Cardiac fibroblast (primary cell): ENCODE measurements at regions not wholly inside any gene's neighbourhood (a gene's known extent, or its start where the extent isn't known, plus 50 kb on each side); places are given as distances from the start of the nearest gene placed in this dataset.
A peak's percentile ranks its signal among the peaks of the same experiment; 100 is the strongest.

ENCODE experiments used
- DNase-seq, 2 donors: peaks; one replicate each; pipeline versions ENCODE4 v3.0.0 to v3.0.0-alpha.2; 2010; ENCODE audit warnings: low read depth in 2 of 2
- H3K4me3 ChIP-seq, 2 donors: replicated peaks in 1 of 2; 1 replicate in 1 of 2; 2 replicates in 1 of 2; pipeline ENCODE4 v1.5.1; 2011; ENCODE audit warnings: low read depth in 2 of 2, low read length in 2 of 2, mild to moderate bottlenecking in 2 of 2, moderate library complexity in 1 of 2
- CTCF ChIP-seq: IDR thresholded peaks from one replicate; pipeline ENCODE4 v1.5.1; 2011; ENCODE audit warnings: low read depth, mild to moderate bottlenecking, low read length, inconsistent platforms

- no peak overlapping the region for H3K4me3 ChIP-seq
- TF ChIP-seq CTCF = peak; percentile 11
- no peak for DNase-seq
These were observed 494.0 kb downstream of the MIAT start for GRCh38 chr22:27151407-27151806.

DNA sequence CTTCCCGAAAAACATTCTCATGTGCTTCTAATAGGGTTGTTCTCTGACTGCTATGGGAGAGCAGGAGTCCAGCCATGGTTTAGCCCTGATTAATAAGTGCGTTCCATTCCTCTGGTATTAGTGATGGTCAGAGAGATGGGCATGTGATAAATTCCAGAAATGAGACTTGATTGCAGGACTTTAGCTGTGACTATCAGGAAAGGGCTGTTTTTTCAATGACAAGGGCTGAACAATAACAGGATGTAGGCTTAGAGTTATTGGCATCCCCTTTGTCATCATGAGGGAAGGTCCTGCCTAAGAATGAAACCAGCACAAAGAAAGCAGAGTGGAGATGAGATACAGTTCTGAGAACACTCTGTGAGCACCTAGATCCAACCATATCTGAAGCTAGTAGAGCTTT lies 494.6 kb downstream of the MIAT start:
- no peak overlapping the region for H3K4me3 ChIP-seq
- DNase-seq = no peak
- TF ChIP-seq CTCF = no peak

DNA sequence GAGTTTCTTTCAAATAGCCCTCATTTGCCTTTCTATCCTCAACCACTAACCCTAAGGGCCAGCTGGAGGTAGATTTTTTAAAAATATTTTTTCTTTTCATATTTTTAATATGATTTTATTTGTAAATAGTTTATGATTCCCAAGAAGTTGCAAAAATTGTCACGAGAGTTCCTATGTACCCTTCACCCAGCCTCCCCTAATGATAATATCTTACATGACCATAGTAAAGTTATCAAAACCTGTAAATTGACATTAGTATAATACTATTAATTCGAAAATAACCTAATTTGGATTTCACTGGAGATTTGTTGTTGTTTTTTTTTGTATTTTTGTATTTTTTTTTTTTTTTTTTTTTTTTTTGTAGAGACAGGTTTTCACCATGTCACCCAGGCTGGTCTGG lies 495.5 kb downstream of the MIAT start:
- no peak overlapping the region for H3K4me3 ChIP-seq
- no peak for DNase-seq
- no peak for TF ChIP-seq CTCF

DNA sequence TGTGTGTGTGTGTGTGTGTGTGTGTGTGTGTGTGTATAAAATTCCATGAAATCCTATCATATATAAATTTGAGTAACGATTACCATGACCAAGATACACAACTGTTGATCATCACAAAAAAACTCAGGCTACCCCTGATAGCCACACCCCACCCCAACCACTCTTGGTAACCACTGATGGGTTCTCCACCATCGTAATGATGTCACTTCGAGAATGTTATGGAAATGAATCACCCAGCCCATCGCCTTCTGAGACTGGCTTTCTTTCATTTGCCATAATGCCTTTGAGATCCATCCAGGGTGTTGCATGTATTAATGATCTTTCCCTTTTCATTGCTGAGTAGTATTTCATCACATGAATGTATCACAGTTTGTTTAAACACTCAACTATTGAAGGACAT lies 496.0 kb downstream of the MIAT start:
- no peak for TF ChIP-seq CTCF
- H3K4me3 ChIP-seq = no peak overlapping the region
- peak in 1 of 2 donors; percentile 40 for DNase-seq

GRCh38 chr22:27154717-27155116 lies 497.3 kb downstream of the MIAT start:
- no peak for DNase-seq
- TF ChIP-seq CTCF = no peak
- H3K4me3 ChIP-seq = no peak overlapping the region

DNA sequence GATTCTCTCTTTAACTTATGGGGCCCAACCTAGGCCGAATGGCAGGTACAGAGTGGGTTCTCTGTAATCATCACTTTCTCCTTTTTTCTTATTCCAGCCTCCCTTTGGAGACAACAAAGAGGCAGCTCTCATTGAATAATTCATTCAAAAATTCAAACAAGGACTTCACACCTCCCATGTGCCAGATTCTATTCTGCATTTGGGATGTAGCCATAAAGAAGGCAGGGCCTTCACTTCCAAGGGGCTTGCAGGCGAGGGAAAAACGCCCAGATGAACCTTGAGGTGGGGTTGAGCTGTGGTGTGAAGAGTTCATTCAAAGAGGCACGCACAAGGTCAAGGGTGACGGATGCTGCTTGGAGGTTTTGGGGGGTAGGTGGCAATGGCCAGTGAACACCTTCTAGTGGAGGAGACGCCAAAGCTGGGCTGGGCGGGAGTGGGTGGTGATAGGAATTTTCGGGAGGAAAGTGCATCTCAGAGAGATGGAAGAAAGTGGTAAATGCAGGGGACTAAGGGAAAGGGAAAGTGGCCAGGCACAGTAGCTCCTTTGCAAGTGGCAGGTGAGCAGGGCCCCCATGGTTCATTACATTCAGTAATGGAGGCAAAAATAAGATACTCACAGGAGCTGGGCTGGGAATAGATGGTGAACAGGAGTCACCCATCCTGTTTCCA lies 499.6 kb downstream of the MIAT start:
- DNase-seq = no peak
- no peak overlapping the region for H3K4me3 ChIP-seq
- no peak for TF ChIP-seq CTCF

- DNase-seq = no peak
- TF ChIP-seq CTCF = no peak
- H3K4me3 ChIP-seq = no peak overlapping the region
These were observed 500.4 kb downstream of the MIAT start for GRCh38 chr22:27157666-27158370.
